ENCODE measurements at regions not wholly inside any gene's neighbourhood (a gene's known extent, or its start where the extent isn't known, plus 50 kb on each side); places are given as distances from the start of the nearest gene placed in this dataset.

DNA sequence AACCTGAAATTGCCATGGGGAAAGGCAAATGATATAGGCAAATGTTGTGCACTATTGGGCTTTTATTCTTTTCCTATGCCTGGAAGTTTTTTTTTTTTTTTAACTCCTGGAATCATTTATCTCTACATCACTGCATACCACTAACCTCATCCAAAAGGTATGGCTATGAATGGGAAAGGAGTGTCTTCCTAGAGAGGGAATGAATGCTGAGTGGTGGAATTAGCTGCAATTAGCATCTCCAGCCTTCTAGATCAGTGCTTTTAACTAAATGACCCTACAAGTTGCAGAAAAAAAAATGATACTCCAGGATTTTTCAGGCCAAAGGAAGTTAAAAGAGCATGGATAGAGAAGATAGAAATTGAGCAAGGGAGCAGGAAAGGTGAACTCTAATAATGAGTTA, 429.8 kb upstream of the PDZRN3 start:
- DNase-seq, result no peak
- no peaks in the 10 kb centered on the region for H3K27me3 ChIP-seq (replicated peaks)
- in situ Hi-C loops (cut with HindIII; ENCODE audit: low pct_ligation_motif_present, low sequenced_read_pairs), result no loop called here
- no peak overlapping the region for H3K4me3 ChIP-seq (ENCODE audit: low read depth, low read length)
- TF ChIP-seq, protein P1, sequence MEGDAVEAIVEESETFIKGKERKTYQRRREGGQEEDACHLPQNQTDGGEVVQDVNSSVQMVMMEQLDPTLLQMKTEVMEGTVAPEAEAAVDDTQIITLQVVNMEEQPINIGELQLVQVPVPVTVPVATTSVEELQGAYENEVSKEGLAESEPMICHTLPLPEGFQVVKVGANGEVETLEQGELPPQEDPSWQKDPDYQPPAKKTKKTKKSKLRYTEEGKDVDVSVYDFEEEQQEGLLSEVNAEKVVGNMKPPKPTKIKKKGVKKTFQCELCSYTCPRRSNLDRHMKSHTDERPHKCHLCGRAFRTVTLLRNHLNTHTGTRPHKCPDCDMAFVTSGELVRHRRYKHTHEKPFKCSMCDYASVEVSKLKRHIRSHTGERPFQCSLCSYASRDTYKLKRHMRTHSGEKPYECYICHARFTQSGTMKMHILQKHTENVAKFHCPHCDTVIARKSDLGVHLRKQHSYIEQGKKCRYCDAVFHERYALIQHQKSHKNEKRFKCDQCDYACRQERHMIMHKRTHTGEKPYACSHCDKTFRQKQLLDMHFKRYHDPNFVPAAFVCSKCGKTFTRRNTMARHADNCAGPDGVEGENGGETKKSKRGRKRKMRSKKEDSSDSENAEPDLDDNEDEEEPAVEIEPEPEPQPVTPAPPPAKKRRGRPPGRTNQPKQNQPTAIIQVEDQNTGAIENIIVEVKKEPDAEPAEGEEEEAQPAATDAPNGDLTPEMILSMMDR (IDR thresholded peaks at IDR 0.05; ENCODE audit: low read depth, low read length, missing control alignments), result no peak
- H3K36me3 ChIP-seq (replicated peaks), result no peaks in the 10 kb centered on the region
- no peak overlapping the region for H3K27ac ChIP-seq

DNA sequence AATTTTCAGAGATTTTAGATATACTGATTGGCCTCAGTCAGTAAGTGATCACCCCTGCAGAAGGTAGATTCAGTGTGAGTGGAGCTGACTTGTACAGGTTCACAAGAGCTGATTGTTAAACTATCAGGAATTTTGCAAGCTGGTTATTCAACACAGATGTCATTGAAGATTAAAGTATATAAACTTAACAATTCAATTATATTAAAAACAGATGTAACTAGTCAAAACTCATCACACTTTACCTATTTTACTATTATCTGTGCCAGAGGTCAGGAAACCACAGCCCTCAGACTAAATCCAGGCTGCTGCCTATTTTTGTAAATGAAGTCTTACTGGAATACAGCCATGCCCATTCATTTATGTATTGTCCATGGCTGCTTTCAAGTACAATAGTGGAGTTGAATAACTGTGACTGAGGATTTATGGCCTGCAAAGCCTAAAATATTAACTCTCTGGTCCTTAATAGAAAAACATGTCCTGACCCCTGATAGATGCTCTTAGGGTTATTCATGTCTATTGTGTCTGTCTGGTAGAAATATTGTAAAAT, 429.3 kb upstream of the PDZRN3 start:
- TF ChIP-seq, protein P1 (IDR thresholded peaks at IDR 0.05; ENCODE audit: low read depth, low read length, missing control alignments), result no peak
- in situ Hi-C loops (cut with HindIII; ENCODE audit: low pct_ligation_motif_present, low sequenced_read_pairs), result no loop called here
- no peak overlapping the region for H3K27ac ChIP-seq
- H3K36me3 ChIP-seq (replicated peaks), result no peaks in the 10 kb centered on the region
- no peaks in the 10 kb centered on the region for H3K27me3 ChIP-seq (replicated peaks)
- no peak for DNase-seq
- no peak overlapping the region for H3K4me3 ChIP-seq (ENCODE audit: low read depth, low read length)

DNA sequence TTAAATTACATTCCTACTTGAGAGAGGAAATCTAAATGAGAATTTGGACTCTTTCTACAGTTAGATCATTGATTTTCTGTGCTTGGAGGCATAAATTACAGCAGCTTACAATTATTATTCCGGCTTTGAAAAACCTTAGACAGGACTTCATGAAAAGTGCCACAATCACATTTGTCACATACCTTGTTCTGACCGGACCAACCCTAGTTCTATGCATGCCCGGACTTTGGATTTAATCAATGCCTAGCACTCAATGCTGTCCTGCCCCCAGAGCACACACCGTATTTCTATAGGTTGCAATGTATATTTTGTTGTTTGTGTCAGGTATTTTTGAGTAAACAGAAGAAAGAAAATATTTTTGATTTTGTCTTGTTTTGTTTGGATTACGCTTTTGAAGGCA, 424.7 kb upstream of the PDZRN3 start:
- H3K4me3 ChIP-seq (ENCODE audit: low read depth, low read length), result no peak overlapping the region
- TF ChIP-seq, protein P1 (IDR thresholded peaks at IDR 0.05; ENCODE audit: low read depth, low read length, missing control alignments), result no peak
- H3K36me3 ChIP-seq (replicated peaks), result no peaks in the 10 kb centered on the region
- no peaks in the 10 kb centered on the region for H3K27me3 ChIP-seq (replicated peaks)
- in situ Hi-C loops (cut with HindIII; ENCODE audit: low pct_ligation_motif_present, low sequenced_read_pairs), result no loop called here
- DNase-seq, result no peak
- no peak overlapping the region for H3K27ac ChIP-seq

DNA sequence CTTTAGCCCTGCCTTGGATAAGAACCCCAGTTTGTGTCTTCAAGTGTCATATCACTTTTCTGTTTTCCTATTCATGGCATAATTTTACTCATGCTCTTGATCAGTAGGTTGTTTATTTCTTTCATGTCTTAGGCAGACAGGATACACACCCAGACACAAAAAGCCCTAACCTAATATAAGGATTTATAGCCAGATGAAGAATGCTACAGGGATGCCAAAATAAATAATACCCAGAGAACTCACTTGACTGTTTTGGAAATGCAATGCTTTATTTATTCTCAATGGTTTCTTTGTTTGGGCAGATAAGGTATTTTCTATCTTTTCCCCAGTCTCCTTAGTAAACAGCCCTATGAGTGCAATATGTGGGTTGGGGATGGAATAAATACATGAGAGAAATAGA, 424.0 kb upstream of the PDZRN3 start:
- H3K36me3 ChIP-seq (replicated peaks), result no peaks in the 10 kb centered on the region
- no peaks in the 10 kb centered on the region for H3K27me3 ChIP-seq (replicated peaks)
- TF ChIP-seq, protein P1 (IDR thresholded peaks at IDR 0.05; ENCODE audit: low read depth, low read length, missing control alignments), result no peak
- no peak overlapping the region for H3K4me3 ChIP-seq (ENCODE audit: low read depth, low read length)
- DNase-seq, result no peak
- H3K27ac ChIP-seq, result no peak overlapping the region
- in situ Hi-C loops (cut with HindIII; ENCODE audit: low pct_ligation_motif_present, low sequenced_read_pairs), result no loop called here

DNA sequence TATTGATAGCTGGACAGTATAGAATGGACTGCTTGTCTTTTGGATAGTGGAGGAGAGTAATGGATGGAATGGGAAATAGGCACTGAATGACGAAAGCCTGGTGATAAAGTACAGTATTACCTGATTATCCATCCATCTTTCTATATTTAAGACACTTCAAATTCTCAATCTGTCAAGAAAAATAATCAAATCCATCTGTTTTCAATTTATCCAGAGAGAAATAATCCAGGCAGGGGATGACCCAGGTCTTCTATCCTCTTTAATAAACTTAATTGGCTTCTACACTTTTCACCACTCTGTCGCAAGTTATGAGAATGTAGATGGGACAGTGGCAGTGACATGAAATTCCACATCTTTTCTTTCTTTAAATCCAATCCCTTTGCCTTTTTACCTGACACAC, 420.3 kb upstream of the PDZRN3 start:
- TF ChIP-seq, protein P1 (IDR thresholded peaks at IDR 0.05; ENCODE audit: low read depth, low read length, missing control alignments), result no peak

DNA sequence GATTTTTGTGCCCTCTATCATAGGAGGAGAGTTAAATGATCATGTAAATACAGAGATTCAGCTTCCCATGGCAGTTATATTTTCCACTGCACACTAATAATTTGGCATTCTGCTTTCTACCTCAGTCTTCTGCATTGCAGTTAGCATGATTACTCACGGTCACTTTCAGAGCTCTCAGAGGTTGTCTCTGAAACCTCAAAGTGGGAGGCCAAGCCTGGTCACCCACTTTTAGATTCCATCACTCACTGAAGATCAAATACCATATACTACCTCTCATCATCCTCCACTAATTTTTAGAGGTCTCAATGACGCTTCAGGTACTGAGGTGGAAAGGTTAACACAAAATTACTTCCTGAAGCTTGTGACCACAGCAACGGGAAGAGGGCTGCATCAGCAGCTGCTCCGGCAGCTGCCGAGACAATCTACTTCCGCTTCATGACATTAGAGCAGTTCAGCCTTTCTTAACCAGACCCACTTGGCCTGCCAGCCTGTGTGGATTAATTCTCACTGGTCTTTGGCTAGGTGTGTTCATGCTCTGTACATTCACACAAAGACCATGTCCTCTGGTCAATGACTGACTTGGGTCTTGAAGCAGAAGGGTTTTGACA, 416.4 kb upstream of the PDZRN3 start:
- Histone ChIP-seq H3K27me3 (replicated peaks) (no peaks in the 10 kb centered on the region), H3K27ac (no peak overlapping the region), H3K36me3 (replicated peaks) (no peaks in the 10 kb centered on the region), H3K4me3 (ENCODE audit: low read depth, low read length) (no peak overlapping the region)
- in situ Hi-C loops (cut with HindIII; ENCODE audit: low pct_ligation_motif_present, low sequenced_read_pairs), result no loop called here
- TF ChIP-seq, protein P1 (IDR thresholded peaks at IDR 0.05; ENCODE audit: low read depth, low read length, missing control alignments), result no peak
- no peak for DNase-seq

More for the DNA sequence above, 420.3 kb upstream of the PDZRN3 start:
- no peak for DNase-seq
- Histone ChIP-seq H3K36me3 (replicated peaks) (no peaks in the 10 kb centered on the region), H3K27me3 (replicated peaks) (no peaks in the 10 kb centered on the region), H3K27ac (no peak overlapping the region), H3K4me3 (ENCODE audit: low read depth, low read length) (no peak overlapping the region)
- in situ Hi-C loops (cut with HindIII; ENCODE audit: low pct_ligation_motif_present, low sequenced_read_pairs), result no loop called here

All from brain microvascular endothelial cell (primary cell).